SK-N-SH treated with all-trans-retinoic acid at 6 μM for 48 hours (cell line): ENCODE measurements at regions not wholly inside any gene's neighbourhood (a gene's known extent, or its start where the extent isn't known, plus 50 kb on each side); places are given as distances from the start of the nearest gene placed in this dataset.

Experiments used
- CREB5 ChIP-seq: fragments of 250-450 bp; sonication (Bioruptor Pico); IDR thresholded peaks from 2 replicates; pipeline ENCODE4 v1.5.1; 2020; ENCODE audit warnings: low read depth, mild to moderate bottlenecking, moderate library complexity
- CSRNP3 ChIP-seq: fragments of 250-450 bp; sonication (Bioruptor Pico); IDR thresholded peaks from 2 replicates; pipeline ENCODE4 v1.5.1; 2021; ENCODE audit warnings: mild to moderate bottlenecking, moderate library complexity
- PATZ1 ChIP-seq: fragments of 250-450 bp; sonication (Bioruptor Pico); IDR thresholded peaks from 2 replicates; pipeline ENCODE4 v1.8.0; 2020; ENCODE audit warnings: mild to moderate bottlenecking, moderate library complexity, borderline replicate concordance
- PPARA ChIP-seq: fragments of 250-450 bp; sonication (Bioruptor Pico); IDR thresholded peaks from 2 replicates; pipeline ENCODE4 v1.5.0; 2020; ENCODE audit warnings: mild to moderate bottlenecking, borderline replicate concordance
- TSHZ2 ChIP-seq: fragments of 250-450 bp; sonication (Bioruptor Pico); IDR thresholded peaks from 2 replicates; pipeline ENCODE4 v1.5.0; 2020; ENCODE audit warnings: mild to moderate bottlenecking, moderate library complexity
- ZFP30 ChIP-seq: fragments of 450-650 bp; formaldehyde crosslinking; IDR thresholded peaks from 2 replicates; pipeline ENCODE4 v1.5.0; 2022; ENCODE audit warnings: mild to moderate bottlenecking, moderate library complexity
- ZNF565 ChIP-seq: fragments of 450-650 bp; formaldehyde crosslinking; conservative IDR thresholded peaks from 2 replicates; pipeline ENCODE4 v1.5.0; 2020; ENCODE audit warnings: low read depth, mild to moderate bottlenecking, moderate library complexity

- TF ChIP-seq PATZ1 (CRISPR knock-in tag), result no peak
- TF ChIP-seq CSRNP3 (CRISPR knock-in tag), result no peak
- TF ChIP-seq TSHZ2 (CRISPR knock-in tag), result no peak
- no peak for TF ChIP-seq PPARA
- no peak for TF ChIP-seq ZNF565 (CRISPR knock-in tag)
- no peak for TF ChIP-seq ZFP30
- no peak for TF ChIP-seq CREB5 (CRISPR knock-in tag)
These were observed 450.6 kb upstream of the SORCS1 start for GRCh38 chr10:107614939-107615685.
